AG08395 (cell line): ENCODE measurements at regions not wholly inside any gene's neighbourhood (a gene's known extent, or its start where the extent isn't known, plus 50 kb on each side); places are given as distances from the start of the nearest gene placed in this dataset.

Experiments used
- DNase-seq: peaks from one replicate; pipeline ENCODE4 v3.0.0; 2012; ENCODE audit warnings: mixed read lengths, low spot score

- no peak for DNase-seq
These were observed 228.9 kb downstream of the CTTN start for GRCh38 chr11:70627219-70627618.

- no peak for DNase-seq
These were observed 230.0 kb downstream of the CTTN start for GRCh38 chr11:70628176-70628854.

GRCh38 chr11:70628855-70629844, 230.8 kb downstream of the CTTN start:
- no peak for DNase-seq

GRCh38 chr11:70630068-70630467, 231.7 kb downstream of the CTTN start:
- DNase-seq = no peak

- no peak for DNase-seq
These were observed 232.7 kb downstream of the CTTN start for GRCh38 chr11:70630816-70631623.

- no peak for DNase-seq
These were observed 233.3 kb downstream of the CTTN start for GRCh38 chr11:70631624-70632047.

- DNase-seq = no peak
These were observed 235.3 kb downstream of the CTTN start for GRCh38 chr11:70633610-70634009.

- DNase-seq = no peak
These were observed 238.3 kb downstream of the CTTN start for GRCh38 chr11:70636659-70637058.

- DNase-seq = no peak
These were observed 239.0 kb downstream of the CTTN start for GRCh38 chr11:70637186-70637800.

GRCh38 chr11:70637949-70638583, 239.7 kb downstream of the CTTN start:
- DNase-seq = no peak

GRCh38 chr11:70640408-70640807, 242.1 kb downstream of the CTTN start:
- DNase-seq = no peak

- no peak for DNase-seq
These were observed 243.0 kb downstream of the CTTN start for GRCh38 chr11:70641369-70641768.

GRCh38 chr11:70642266-70642665, 243.9 kb downstream of the CTTN start:
- no peak for DNase-seq

GRCh38 chr11:70643642-70644041, 245.3 kb downstream of the CTTN start:
- DNase-seq = no peak

GRCh38 chr11:70644343-70645060, 246.2 kb downstream of the CTTN start:
- DNase-seq = no peak

GRCh38 chr11:70645537-70645936, 247.2 kb downstream of the CTTN start:
- no peak for DNase-seq

- DNase-seq = no peak
These were observed 248.1 kb downstream of the CTTN start for GRCh38 chr11:70646272-70647049.

- no peak for DNase-seq
These were observed 249.1 kb downstream of the CTTN start for GRCh38 chr11:70647188-70648166.
